Activated naive CD8-positive, alpha-beta T cell treated with anti-CD3 and anti-CD28 coated beads for 36 hours (primary cell): ENCODE measurements at regions not wholly inside any gene's neighbourhood (a gene's known extent, or its start where the extent isn't known, plus 50 kb on each side); places are given as distances from the start of the nearest gene placed in this dataset.

Experiments
- DNase-seq: peaks from one replicate; pipeline ENCODE4 v3.0.0; 2021
- H3K27ac Mint-ChIP-seq: one replicate; pipeline ENCODE4 v1.8.0; 2022; ENCODE audit warnings: mild to moderate bottlenecking, moderate library complexity, mixed read lengths
- H3K27me3 Mint-ChIP-seq: one replicate; pipeline ENCODE4 v1.8.0; 2022; ENCODE audit warnings: mild to moderate bottlenecking, mixed read lengths
- H3K36me3 Mint-ChIP-seq: one replicate; pipeline ENCODE4 v1.8.0; 2021; ENCODE audit warnings: mild to moderate bottlenecking, mixed read lengths
- H3K4me1 Mint-ChIP-seq: one replicate; pipeline ENCODE4 v1.8.0; 2021; ENCODE audit warnings: mixed read lengths
- H3K4me3 Mint-ChIP-seq: one replicate; pipeline ENCODE4 v1.8.0; 2022; ENCODE audit warnings: mild to moderate bottlenecking, moderate library complexity, mixed read lengths
- H3K9me3 Mint-ChIP-seq: one replicate; pipeline ENCODE4 v1.8.0; 2022; ENCODE audit warnings: mixed read lengths

- Mint-ChIP-seq H3K36me3 (no peaks in the 10 kb centered on the region), H3K9me3 (peaks cover 3% of the 10 kb centered on the region), H3K4me3 (no peak overlapping the region), H3K27me3 (no peaks in the 10 kb centered on the region), H3K4me1 (no peaks in the 10 kb centered on the region), H3K27ac (no peak overlapping the region)
- DNase-seq = no peak
Observed at GRCh38 chr4:136457577-136457976, 1074.7 kb downstream of the PCDH18 start.

DNA sequence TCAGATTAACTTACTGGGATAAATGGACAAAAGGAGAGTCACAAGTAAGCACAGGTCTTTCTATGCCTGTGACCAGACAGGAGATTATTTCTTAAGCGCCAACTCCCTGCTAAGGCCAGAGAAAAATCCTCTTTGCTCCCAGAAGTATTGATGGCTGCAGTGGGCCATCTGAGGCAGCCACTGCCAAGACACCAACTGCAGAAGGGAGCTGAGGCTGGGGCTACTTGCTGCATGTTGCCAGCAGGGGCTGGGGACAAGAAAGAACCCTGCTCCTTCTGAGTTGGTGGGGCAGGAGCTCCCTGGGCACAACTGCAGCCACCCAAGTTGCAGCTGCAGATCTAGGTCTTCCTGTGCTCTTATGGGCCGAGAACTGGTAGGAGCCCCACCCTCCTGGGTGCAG is 1075.3 kb downstream of the PCDH18 start:
- H3K36me3 Mint-ChIP-seq = no peaks in the 10 kb centered on the region
- H3K27ac Mint-ChIP-seq = no peak overlapping the region
- no peak for DNase-seq
- no peaks in the 10 kb centered on the region for H3K4me1 Mint-ChIP-seq
- H3K9me3 Mint-ChIP-seq = peaks cover 3% of the 10 kb centered on the region
- no peak overlapping the region for H3K4me3 Mint-ChIP-seq
- no peaks in the 10 kb centered on the region for H3K27me3 Mint-ChIP-seq

DNA sequence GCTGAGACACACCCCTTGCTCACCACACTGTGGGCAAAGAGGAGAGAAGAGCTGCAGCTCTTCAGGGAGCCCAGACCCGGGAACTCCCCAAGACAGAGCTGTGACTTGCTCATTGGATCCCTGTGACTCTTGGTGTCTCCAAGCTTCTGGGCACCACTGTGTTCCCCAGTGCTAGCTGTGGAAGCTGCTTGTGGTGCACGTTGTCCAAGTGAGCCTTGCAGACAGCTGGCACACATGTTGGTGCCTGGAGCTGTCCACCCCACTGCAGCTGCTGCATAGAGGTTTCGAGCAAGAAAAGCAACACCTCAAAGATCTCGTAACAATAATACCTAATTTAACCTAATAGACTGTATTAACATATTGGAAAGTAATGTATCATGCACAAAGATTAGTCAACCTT is 1089.3 kb downstream of the PCDH18 start:
- DNase-seq = no peak
- H3K27ac Mint-ChIP-seq = no peak overlapping the region
- H3K9me3 Mint-ChIP-seq = no peaks in the 10 kb centered on the region
- no peak overlapping the region for H3K4me3 Mint-ChIP-seq
- no peaks in the 10 kb centered on the region for H3K27me3 Mint-ChIP-seq
- no peaks in the 10 kb centered on the region for H3K4me1 Mint-ChIP-seq
- H3K36me3 Mint-ChIP-seq = no peaks in the 10 kb centered on the region

GRCh38 chr4:136442447-136442846 is 1089.8 kb downstream of the PCDH18 start:
- no peak for DNase-seq
- Mint-ChIP-seq H3K36me3 (no peaks in the 10 kb centered on the region), H3K4me3 (no peak overlapping the region), H3K27me3 (no peaks in the 10 kb centered on the region), H3K27ac (no peak overlapping the region), H3K9me3 (no peaks in the 10 kb centered on the region), H3K4me1 (no peaks in the 10 kb centered on the region)

- DNase-seq = no peak
- no peaks in the 10 kb centered on the region for H3K4me1 Mint-ChIP-seq
- no peaks in the 10 kb centered on the region for H3K27me3 Mint-ChIP-seq
- H3K36me3 Mint-ChIP-seq = no peaks in the 10 kb centered on the region
- H3K4me3 Mint-ChIP-seq = no peak overlapping the region
- H3K9me3 Mint-ChIP-seq = no peaks in the 10 kb centered on the region
- no peak overlapping the region for H3K27ac Mint-ChIP-seq
Observed at GRCh38 chr4:136441629-136442282, 1090.5 kb downstream of the PCDH18 start.

DNA sequence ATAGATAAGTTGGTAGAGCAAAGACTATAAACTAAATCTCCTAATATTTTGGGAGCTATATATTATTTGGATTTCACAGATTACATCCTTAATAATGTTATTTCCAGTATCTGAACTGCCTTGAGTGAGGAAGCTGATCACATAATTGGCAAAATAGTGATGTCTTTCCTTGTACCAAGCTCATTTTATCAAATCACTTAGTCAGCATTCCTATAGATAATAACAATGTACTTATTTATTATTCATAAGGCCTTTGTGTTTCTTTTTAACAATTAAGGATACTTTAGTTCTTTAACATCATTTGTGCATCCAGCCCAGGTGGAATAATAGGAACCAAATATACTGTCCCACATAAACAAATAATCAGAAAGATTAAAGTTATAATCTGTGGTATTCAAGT is 1093.6 kb downstream of the PCDH18 start:
- no peaks in the 10 kb centered on the region for H3K27me3 Mint-ChIP-seq
- no peaks in the 10 kb centered on the region for H3K4me1 Mint-ChIP-seq
- no peak overlapping the region for H3K4me3 Mint-ChIP-seq
- no peaks in the 10 kb centered on the region for H3K36me3 Mint-ChIP-seq
- no peaks in the 10 kb centered on the region for H3K9me3 Mint-ChIP-seq
- H3K27ac Mint-ChIP-seq = no peak overlapping the region
- no peak for DNase-seq

GRCh38 chr4:136424052-136424451 is 1108.2 kb downstream of the PCDH18 start:
- Mint-ChIP-seq H3K4me1 (no peaks in the 10 kb centered on the region), H3K4me3 (no peak overlapping the region), H3K36me3 (no peaks in the 10 kb centered on the region), H3K27ac (no peak overlapping the region), H3K27me3 (no peaks in the 10 kb centered on the region), H3K9me3 (peaks cover 3% of the 10 kb centered on the region)
- DNase-seq = no peak

- H3K4me1 Mint-ChIP-seq = no peaks in the 10 kb centered on the region
- no peak overlapping the region for H3K27ac Mint-ChIP-seq
- no peak overlapping the region for H3K4me3 Mint-ChIP-seq
- no peaks in the 10 kb centered on the region for H3K27me3 Mint-ChIP-seq
- H3K36me3 Mint-ChIP-seq = no peaks in the 10 kb centered on the region
- peaks cover 1% of the 10 kb centered on the region for H3K9me3 Mint-ChIP-seq
- DNase-seq = no peak
Observed at GRCh38 chr4:136414981-136415380, 1117.3 kb downstream of the PCDH18 start.

- no peaks in the 10 kb centered on the region for H3K36me3 Mint-ChIP-seq
Observed at GRCh38 chr4:136412708-136413107, 1119.6 kb downstream of the PCDH18 start.

GRCh38 chr4:136400829-136401228 is 1131.5 kb downstream of the PCDH18 start:
- DNase-seq = no peak
- H3K4me1 Mint-ChIP-seq = no peaks in the 10 kb centered on the region
- no peak overlapping the region for H3K27ac Mint-ChIP-seq
- H3K4me3 Mint-ChIP-seq = no peak overlapping the region
- H3K9me3 Mint-ChIP-seq = no peaks in the 10 kb centered on the region
- no peaks in the 10 kb centered on the region for H3K27me3 Mint-ChIP-seq
- no peaks in the 10 kb centered on the region for H3K36me3 Mint-ChIP-seq

More at GRCh38 chr4:136412708-136413107, 1119.6 kb downstream of the PCDH18 start:
- Mint-ChIP-seq H3K4me1 (no peaks in the 10 kb centered on the region), H3K4me3 (no peak overlapping the region), H3K27me3 (no peaks in the 10 kb centered on the region), H3K9me3 (peaks cover 1% of the 10 kb centered on the region), H3K27ac (no peak overlapping the region)
- DNase-seq = no peak

DNA sequence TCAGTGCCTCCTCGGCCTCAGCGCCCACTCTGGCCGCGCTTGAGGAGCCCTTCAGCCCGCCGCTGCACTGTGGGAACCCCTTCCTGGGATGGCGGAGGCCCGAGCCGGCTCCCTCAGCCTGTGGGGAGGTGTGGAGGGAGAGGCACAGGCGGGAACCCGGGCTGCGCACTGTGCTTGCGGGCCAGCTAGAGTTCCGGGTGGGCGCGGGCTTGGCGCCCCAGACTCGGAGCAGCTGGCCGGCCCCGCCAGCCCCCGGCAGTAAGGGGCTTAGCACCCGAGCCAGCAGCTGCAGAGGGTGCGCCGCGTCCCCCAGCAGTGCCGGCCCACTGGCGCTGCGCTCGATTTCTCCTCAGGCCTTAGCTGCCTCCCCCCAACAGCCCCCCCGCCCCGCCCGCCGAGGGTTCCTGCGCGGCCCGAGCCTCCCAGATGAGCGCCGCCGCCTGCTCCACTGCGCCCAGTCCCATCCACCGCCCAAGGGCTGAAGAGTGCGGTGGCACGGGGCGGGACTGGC is 1137.0 kb downstream of the PCDH18 start:
- Mint-ChIP-seq H3K27me3 (no peaks in the 10 kb centered on the region), H3K4me1 (no peaks in the 10 kb centered on the region), H3K27ac (no peak overlapping the region), H3K36me3 (no peaks in the 10 kb centered on the region), H3K9me3 (no peaks in the 10 kb centered on the region), H3K4me3 (no peak overlapping the region)
- no peak for DNase-seq

- no peaks in the 10 kb centered on the region for H3K27me3 Mint-ChIP-seq
- H3K27ac Mint-ChIP-seq = no peak overlapping the region
- no peak overlapping the region for H3K4me3 Mint-ChIP-seq
- no peak for DNase-seq
- H3K4me1 Mint-ChIP-seq = no peaks in the 10 kb centered on the region
- no peaks in the 10 kb centered on the region for H3K9me3 Mint-ChIP-seq
- no peaks in the 10 kb centered on the region for H3K36me3 Mint-ChIP-seq
Observed at GRCh38 chr4:136392576-136392975, 1139.7 kb downstream of the PCDH18 start.

GRCh38 chr4:136390824-136391223 is 1141.5 kb downstream of the PCDH18 start:
- Mint-ChIP-seq H3K27ac (no peak overlapping the region), H3K9me3 (no peaks in the 10 kb centered on the region), H3K4me1 (no peaks in the 10 kb centered on the region), H3K36me3 (no peaks in the 10 kb centered on the region), H3K4me3 (no peak overlapping the region), H3K27me3 (no peaks in the 10 kb centered on the region)
- no peak for DNase-seq

DNA sequence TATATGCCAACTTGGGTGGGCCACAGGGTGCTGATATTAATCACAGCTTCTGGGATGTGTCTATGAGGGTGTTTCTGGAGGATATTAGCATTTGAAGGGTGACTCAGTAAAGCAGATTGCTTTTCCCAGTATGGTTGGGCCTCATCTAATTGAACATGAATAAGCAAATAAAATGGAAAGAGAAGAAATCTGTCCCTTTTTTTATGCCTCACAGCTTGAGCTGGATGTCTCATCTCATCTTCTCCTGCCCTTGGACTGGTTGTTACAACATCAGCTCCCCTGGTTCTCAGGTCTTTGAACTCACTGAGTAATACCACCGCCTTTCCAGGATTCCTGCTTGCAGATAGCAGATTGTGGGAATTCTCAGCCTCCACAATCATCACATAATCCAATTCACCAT is 1149.2 kb downstream of the PCDH18 start:
- Mint-ChIP-seq H3K27me3 (no peaks in the 10 kb centered on the region), H3K4me3 (no peak overlapping the region), H3K36me3 (no peaks in the 10 kb centered on the region), H3K27ac (no peak overlapping the region), H3K9me3 (no peaks in the 10 kb centered on the region), H3K4me1 (no peaks in the 10 kb centered on the region)
- DNase-seq = no peak

DNA sequence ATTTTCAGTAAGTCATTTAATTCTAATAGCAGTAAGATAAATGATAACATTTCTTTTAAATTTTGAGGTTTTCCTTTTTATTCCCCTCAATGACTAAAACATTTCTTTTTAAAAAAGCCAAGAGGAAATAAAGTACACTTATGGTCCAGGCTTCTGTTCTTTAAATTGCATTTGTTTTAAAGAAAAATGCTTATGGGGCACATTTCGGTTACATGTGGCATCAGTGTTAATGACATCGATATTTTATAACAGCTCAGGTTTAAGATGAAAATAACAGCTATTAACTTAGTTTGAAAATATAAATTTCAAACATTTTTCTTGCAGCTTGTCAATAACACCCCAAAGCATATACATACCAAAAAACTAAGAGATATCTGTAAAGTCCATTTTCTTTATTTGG is 1161.1 kb downstream of the PCDH18 start:
- Mint-ChIP-seq H3K27ac (no peak overlapping the region), H3K4me1 (no peaks in the 10 kb centered on the region), H3K4me3 (no peak overlapping the region), H3K9me3 (peaks cover 2% of the 10 kb centered on the region), H3K36me3 (no peaks in the 10 kb centered on the region), H3K27me3 (no peaks in the 10 kb centered on the region)
- no peak for DNase-seq

GRCh38 chr4:136369073-136369472 is 1163.2 kb downstream of the PCDH18 start:
- H3K4me1 Mint-ChIP-seq = no peaks in the 10 kb centered on the region
- no peak for DNase-seq
- no peaks in the 10 kb centered on the region for H3K36me3 Mint-ChIP-seq
- H3K27me3 Mint-ChIP-seq = no peaks in the 10 kb centered on the region
- H3K4me3 Mint-ChIP-seq = no peak overlapping the region
- no peak overlapping the region for H3K27ac Mint-ChIP-seq
- H3K9me3 Mint-ChIP-seq = peaks cover 1% of the 10 kb centered on the region
